ENCODE measurements at regions not wholly inside any gene's neighbourhood (a gene's known extent, or its start where the extent isn't known, plus 50 kb on each side); places are given as distances from the start of the nearest gene placed in this dataset.

- TF ChIP-seq ZNF512 (CRISPR knock-in tag; IDR thresholded peaks at IDR 0.05; ENCODE audit: borderline replicate concordance) (no peak), MLX (CRISPR knock-in tag; IDR thresholded peaks at IDR 0.05) (no peak)
Measured at GRCh38 chr5:118008779-118009178, 979.6 kb downstream of the DTWD2 start (continued).

- POLR2A ChIA-PET = no interaction called here
- Mint-ChIP-seq H3K9me3 (no peaks in the 10 kb centered on the region), H3K27me3 (ENCODE audit: low read depth) (no peaks in the 10 kb centered on the region), H3K4me3 (no peak overlapping the region), H3K4me1 (peaks cover 6% of the 10 kb centered on the region), H3K27ac (no peak overlapping the region), H3K36me3 (no peaks in the 10 kb centered on the region)
- TF ChIP-seq SMAD3 (CRISPR knock-in tag; IDR thresholded peaks at IDR 0.05; ENCODE audit: borderline replicate concordance) (no peak), TCF7 (CRISPR knock-in tag; IDR thresholded peaks at IDR 0.05; ENCODE audit: low read depth) (no peak), GRHL2 (CRISPR knock-in tag; IDR thresholded peaks at IDR 0.05; ENCODE audit: insufficient replicate concordance, severe bottlenecking) (no peak), ZNF138 (CRISPR knock-in tag; conservative IDR thresholded peaks at IDR 0.05) (no peak), AR (CRISPR knock-in tag; IDR thresholded peaks at IDR 0.05) (no peak), ZBTB43 (CRISPR knock-in tag; IDR thresholded peaks at IDR 0.05) (no peak), MAX (CRISPR knock-in tag; IDR thresholded peaks at IDR 0.05) (no peak), NFYB (CRISPR knock-in tag; conservative IDR thresholded peaks at IDR 0.05; ENCODE audit: low read depth) (no peak), MXD4 (CRISPR knock-in tag; IDR thresholded peaks at IDR 0.05; ENCODE audit: borderline replicate concordance) (no peak), NR1H2 (CRISPR knock-in tag; IDR thresholded peaks at IDR 0.05) (no peak)
- no peak; the same call in 1 of the 2 replicates for ATAC-seq
- no peak for DNase-seq (ENCODE audit: low spot score)
- CTCF ChIA-PET = no interaction called here
Measured at GRCh38 chr5:118007262-118007661, 981.1 kb downstream of the DTWD2 start.

GRCh38 chr5:118006219-118006618 lies 982.1 kb downstream of the DTWD2 start:
- Mint-ChIP-seq H3K27me3 (ENCODE audit: low read depth) (no peaks in the 10 kb centered on the region), H3K4me3 (no peak overlapping the region), H3K36me3 (no peaks in the 10 kb centered on the region), H3K9me3 (no peaks in the 10 kb centered on the region), H3K27ac (no peak overlapping the region), H3K4me1 (peaks cover 6% of the 10 kb centered on the region)
- DNase-seq (ENCODE audit: low spot score) (no peak), ATAC-seq (no peak)
- POLR2A ChIA-PET = no interaction called here
- CTCF ChIA-PET = no interaction called here
- no peak for TF ChIP-seq FOXP4 (CRISPR knock-in tag; IDR thresholded peaks at IDR 0.05)
- no peak for TF ChIP-seq EMX1 (CRISPR knock-in tag; IDR thresholded peaks at IDR 0.05)
- no peak for TF ChIP-seq ZNF263 (CRISPR knock-in tag; IDR thresholded peaks at IDR 0.05; ENCODE audit: low read depth)
- no peak for TF ChIP-seq E2F1 (CRISPR knock-in tag; IDR thresholded peaks at IDR 0.05)
- no peak for TF ChIP-seq FOXK1 (CRISPR knock-in tag; IDR thresholded peaks at IDR 0.05)
- no peak for TF ChIP-seq TEAD1 (CRISPR knock-in tag; IDR thresholded peaks at IDR 0.05)
- no peak for TF ChIP-seq ZNF396 (CRISPR knock-in tag; IDR thresholded peaks at IDR 0.05; ENCODE audit: borderline replicate concordance)
- no peak for TF ChIP-seq ELF4 (CRISPR knock-in tag; IDR thresholded peaks at IDR 0.05; ENCODE audit: low read depth)
- TF ChIP-seq PRRX2 (CRISPR knock-in tag; IDR thresholded peaks at IDR 0.05) = no peak
- TF ChIP-seq PREB (CRISPR knock-in tag; IDR thresholded peaks at IDR 0.05; ENCODE audit: borderline replicate concordance) = no peak
- no peak for TF ChIP-seq KAT7 (CRISPR knock-in tag; IDR thresholded peaks at IDR 0.05; ENCODE audit: borderline replicate concordance)
- TF ChIP-seq JUN (CRISPR knock-in tag; IDR thresholded peaks at IDR 0.05) = no peak
- TF ChIP-seq GRHL2 (CRISPR knock-in tag; IDR thresholded peaks at IDR 0.05; ENCODE audit: insufficient replicate concordance, severe bottlenecking) = no peak
